Peyer's patch (tissue), 4 donors: ENCODE measurements at regions not wholly inside any gene's neighbourhood (a gene's known extent, or its start where the extent isn't known, plus 50 kb on each side); places are given as distances from the start of the nearest gene placed in this dataset.

Source experiments
- DNase-seq, 3 donors: peaks; one replicate each; pipeline ENCODE4 v3.0.0-alpha.2; 2017 to 2019
- H3K27ac ChIP-seq, 4 donors: fragments of 200-600 bp; sonication (generic); one replicate each; pipeline ENCODE4 v1.5.1; 2016 to 2019
- H3K27me3 ChIP-seq, 2 donors: fragments of 200-600 bp; sonication (generic); one replicate each; pipeline ENCODE4 v1.5.1; 2019
- H3K36me3 ChIP-seq, 3 donors: fragments of 200-600 bp; sonication (generic); one replicate each; pipeline ENCODE4 v1.5.1; 2016 to 2019
- H3K4me1 ChIP-seq, 4 donors: fragments of 200-600 bp; sonication (generic); one replicate each; pipeline ENCODE4 v1.5.1; 2016 to 2019
- H3K4me3 ChIP-seq, 4 donors: fragments of 200-600 bp; sonication (generic); 1 replicate in 3 of 4; 2 replicates in 1 of 4; pipeline ENCODE4 v1.5.1; 2016 to 2019; ENCODE audit warnings: mild to moderate bottlenecking in 1 of 4
- H3K9me3 ChIP-seq, 4 donors: fragments of 200-600 bp; sonication (generic); one replicate each; pipeline ENCODE4 v1.5.1; 2016 to 2019; ENCODE audit warnings: mild to moderate bottlenecking in 1 of 4
- CTCF ChIP-seq, 6 experiments: fragments of 450-650 bp in 4 of 6; fragments of 200-600 bp in 2 of 6; sonication (generic) in 1 of 6; IDR thresholded peaks; one replicate each; pipeline ENCODE4 v1.5.1; 2017 to 2019; ENCODE audit warnings: antibody characterized with exemption in 6 of 6, mild to moderate bottlenecking in 3 of 6, moderate library complexity in 1 of 6
- POLR2A ChIP-seq, 2 donors: fragments of 450-650 bp; IDR thresholded peaks; one replicate each; pipeline ENCODE4 v1.5.1; 2017; ENCODE audit warnings: antibody characterized with exemption in 2 of 2, mild to moderate bottlenecking in 2 of 2, moderate library complexity in 2 of 2

GRCh38 chr4:13032936-13033335 is 451.2 kb downstream of the RAB28 start:
- no peak for TF ChIP-seq CTCF (IDR thresholded peaks at IDR 0.05)
- no peak for TF ChIP-seq POLR2A (IDR thresholded peaks at IDR 0.05)
- peaks cover 0 to 4% (median 0%) of the 10 kb centered on the region in 4 donors for H3K9me3 ChIP-seq
- no peak overlapping the region for H3K27ac ChIP-seq
- H3K36me3 ChIP-seq: no peaks in the 10 kb centered on the region
- DNase-seq: no peak
- no peaks in the 10 kb centered on the region for H3K4me1 ChIP-seq
- H3K4me3 ChIP-seq: no peak overlapping the region
- H3K27me3 ChIP-seq: no peaks in the 10 kb centered on the region

GRCh38 chr4:13024147-13025105 is 459.7 kb downstream of the RAB28 start:
- Histone ChIP-seq H3K9me3 (no peaks in the 10 kb centered on the region), H3K4me1 (no peaks in the 10 kb centered on the region), H3K27me3 (no peaks in the 10 kb centered on the region), H3K36me3 (no peaks in the 10 kb centered on the region), H3K27ac (no peak overlapping the region), H3K4me3 (no peak overlapping the region)
- DNase-seq: no peak
- no peak for TF ChIP-seq CTCF (IDR thresholded peaks at IDR 0.05)
- no peak for TF ChIP-seq POLR2A (IDR thresholded peaks at IDR 0.05)

GRCh38 chr4:13007802-13008470 is 476.2 kb downstream of the RAB28 start:
- H3K36me3 ChIP-seq: no peaks in the 10 kb centered on the region
- no peak for TF ChIP-seq CTCF (IDR thresholded peaks at IDR 0.05)
- no peak for TF ChIP-seq POLR2A (IDR thresholded peaks at IDR 0.05)
- H3K4me1 ChIP-seq: no peaks in the 10 kb centered on the region
- H3K27ac ChIP-seq: no peak overlapping the region
- DNase-seq: no peak
- no peak overlapping the region for H3K4me3 ChIP-seq
- no peaks in the 10 kb centered on the region for H3K9me3 ChIP-seq
- no peaks in the 10 kb centered on the region for H3K27me3 ChIP-seq

GRCh38 chr4:12993923-12994322 is 490.2 kb downstream of the RAB28 start:
- no peak for TF ChIP-seq CTCF (IDR thresholded peaks at IDR 0.05)
- TF ChIP-seq POLR2A (IDR thresholded peaks at IDR 0.05): no peak
- no peak overlapping the region for H3K4me3 ChIP-seq
- no peak for DNase-seq

GRCh38 chr4:12987284-12987683 is 496.9 kb downstream of the RAB28 start:
- no peak for DNase-seq
- no peaks in the 10 kb centered on the region for H3K4me1 ChIP-seq
- H3K4me3 ChIP-seq: no peak overlapping the region
- no peaks in the 10 kb centered on the region for H3K27me3 ChIP-seq
- H3K27ac ChIP-seq: no peak overlapping the region
- H3K9me3 ChIP-seq: no peaks in the 10 kb centered on the region
- TF ChIP-seq POLR2A (IDR thresholded peaks at IDR 0.05) (no peak), CTCF (IDR thresholded peaks at IDR 0.05) (no peak)
- no peaks in the 10 kb centered on the region for H3K36me3 ChIP-seq

More at GRCh38 chr4:12993923-12994322, 490.2 kb downstream of the RAB28 start:
- H3K36me3 ChIP-seq: no peaks in the 10 kb centered on the region
- no peaks in the 10 kb centered on the region for H3K27me3 ChIP-seq
- peaks cover 0 to 6% (median 0%) of the 10 kb centered on the region in 4 donors for H3K9me3 ChIP-seq
- H3K4me1 ChIP-seq: no peaks in the 10 kb centered on the region
- no peak overlapping the region for H3K27ac ChIP-seq
